HL-60 (cell line): ENCODE measurements at regions not wholly inside any gene's neighbourhood (a gene's known extent, or its start where the extent isn't known, plus 50 kb on each side); places are given as distances from the start of the nearest gene placed in this dataset.

ENCODE experiments used
- DNase-seq, 2 experiments: peaks; one replicate each; pipeline ENCODE4 v3.0.0-alpha.2; 2010 to 2020; ENCODE audit warnings: low read depth in 1 of 2, low spot score in 1 of 2
- H3K27ac ChIP-seq: fragments of 250-450 bp; sonication (Bioruptor Pico); replicated peaks from 2 replicates; pipeline ENCODE4 v1.5.1; 2020; ENCODE audit warnings: mild to moderate bottlenecking, moderate library complexity
- H3K27me3 ChIP-seq: fragments of 250-450 bp; sonication (Bioruptor Pico); 2 replicates; pipeline ENCODE4 v1.5.1; 2021; ENCODE audit warnings: mild to moderate bottlenecking, moderate library complexity; ENCODE audit not compliant: insufficient read depth, poor library complexity, severe bottlenecking
- H3K4me3 ChIP-seq: replicated peaks from 2 replicates; pipeline ENCODE4 v1.5.1; 2011; ENCODE audit warnings: mild to moderate bottlenecking, control low read depth, low read length; ENCODE audit not compliant: insufficient read depth
- CTCF ChIP-seq: IDR thresholded peaks from one replicate; pipeline ENCODE4 v1.5.1; 2011; ENCODE audit warnings: low read length, control low read depth, inconsistent platforms; ENCODE audit not compliant: insufficient read depth
- GABPA ChIP-seq: IDR thresholded peaks from 2 replicates; pipeline ENCODE4 v1.6.1; 2012; ENCODE audit warnings: low read depth
- POLR2AphosphoS5 ChIP-seq: IDR thresholded peaks from 2 replicates; pipeline ENCODE4 v1.6.1; 2012; ENCODE audit warnings: low read depth
- REST ChIP-seq: IDR thresholded peaks from 2 replicates; pipeline ENCODE4 v1.6.1; 2012; ENCODE audit warnings: low read depth; ENCODE audit not compliant: insufficient replicate concordance
- SPI1 ChIP-seq: IDR thresholded peaks from 2 replicates; pipeline ENCODE4 v1.6.1; 2012; ENCODE audit warnings: low read depth, mild to moderate bottlenecking, borderline replicate concordance

GRCh38 chr5:69001627-69002026 lies 92.2 kb upstream of the SLC30A5 start:
- no peak for DNase-seq
- Histone ChIP-seq H3K27me3 (no peaks in the 10 kb centered on the region), H3K27ac (no peak overlapping the region), H3K4me3 (no peak overlapping the region)
- TF ChIP-seq SPI1 (no peak), CTCF (no peak), GABPA (no peak), REST (no peak), POLR2AphosphoS5 (no peak)

- TF ChIP-seq CTCF (no peak), GABPA (no peak), SPI1 (no peak), POLR2AphosphoS5 (no peak), REST (no peak)
- Histone ChIP-seq H3K4me3 (no peak overlapping the region), H3K27ac (no peak overlapping the region), H3K27me3 (no peaks in the 10 kb centered on the region)
- no peak for DNase-seq
Observed at GRCh38 chr5:69004127-69004526, 89.7 kb upstream of the SLC30A5 start.

- TF ChIP-seq CTCF: no peak
- no peak for TF ChIP-seq SPI1
- no peak for TF ChIP-seq GABPA
- TF ChIP-seq REST: no peak
- TF ChIP-seq POLR2AphosphoS5: no peak
- DNase-seq: no peak
- Histone ChIP-seq H3K27ac (no peak overlapping the region), H3K4me3 (no peak overlapping the region), H3K27me3 (no peaks in the 10 kb centered on the region)
Observed at GRCh38 chr5:69004676-69005075, 89.1 kb upstream of the SLC30A5 start.
